Parathyroid adenoma (tissue), 2 donors: ENCODE measurements at regions not wholly inside any gene's neighbourhood (a gene's known extent, or its start where the extent isn't known, plus 50 kb on each side); places are given as distances from the start of the nearest gene placed in this dataset.

Experiments used
- H2AFZ ChIP-seq: fragments of 300-600 bp; sonication (generic); one replicate; pipeline ENCODE4 v1.7.0; 2017; ENCODE audit warnings: antibody characterized with exemption, mild to moderate bottlenecking
- H3K27ac ChIP-seq: fragments of 300-600 bp; sonication (generic); one replicate; pipeline ENCODE4 v1.7.0; 2017
- H3K27me3 ChIP-seq: fragments of 300-600 bp; sonication (generic); one replicate; pipeline ENCODE4 v1.7.0; 2017; ENCODE audit warnings: low read length; ENCODE audit not compliant: control insufficient read depth, insufficient read depth
- H3K36me3 ChIP-seq: fragments of 300-600 bp; sonication (generic); one replicate; pipeline ENCODE4 v1.7.0; 2017; ENCODE audit warnings: low read length; ENCODE audit not compliant: control insufficient read depth, insufficient read depth
- H3K4me1 ChIP-seq: fragments of 300-600 bp; sonication (generic); one replicate; pipeline ENCODE4 v1.7.0; 2017; ENCODE audit warnings: control low read depth
- H3K4me2 ChIP-seq: fragments of 300-600 bp; sonication (generic); one replicate; pipeline ENCODE4 v1.7.0; 2017; ENCODE audit warnings: low read length
- H3K4me3 ChIP-seq: fragments of 300-600 bp; sonication (generic); one replicate; pipeline ENCODE4 v1.7.0; 2017; ENCODE audit warnings: low read depth, low read length
- H3K79me2 ChIP-seq: fragments of 300-600 bp; sonication (generic); one replicate; pipeline ENCODE4 v1.7.0; 2017; ENCODE audit warnings: control low read depth
- H3K9ac ChIP-seq: fragments of 300-600 bp; sonication (generic); one replicate; pipeline ENCODE4 v1.7.0; 2017; ENCODE audit warnings: mild to moderate bottlenecking
- H3K9me3 ChIP-seq: fragments of 300-600 bp; sonication (generic); one replicate; pipeline ENCODE4 v1.7.0; 2017; ENCODE audit warnings: low read length; ENCODE audit not compliant: control insufficient read depth
- CTCF ChIP-seq: fragments of 300-600 bp; sonication (generic); IDR thresholded peaks from one replicate; pipeline ENCODE4 v1.7.0; 2017; ENCODE audit warnings: antibody characterized with exemption, mild to moderate bottlenecking
- donor health status: primary hyperparathyroidism.

GRCh38 chr15:38706956-38707355 is 142.3 kb upstream of the RASGRP1 start:
- Histone ChIP-seq H3K27me3 (no peaks in the 10 kb centered on the region), H2AFZ (no peak overlapping the region), H3K4me2 (no peak overlapping the region), H3K36me3 (no peaks in the 10 kb centered on the region), H3K27ac (no peak overlapping the region), H3K9me3 (no peaks in the 10 kb centered on the region), H3K79me2 (no peaks in the 10 kb centered on the region), H3K4me1 (no peaks in the 10 kb centered on the region), H3K9ac (no peak overlapping the region), H3K4me3 (no peak overlapping the region)
- no peak for TF ChIP-seq CTCF

- H3K79me2 ChIP-seq, result no peaks in the 10 kb centered on the region
- H2AFZ ChIP-seq, result no peak overlapping the region
- no peaks in the 10 kb centered on the region for H3K9me3 ChIP-seq
- H3K27me3 ChIP-seq, result no peaks in the 10 kb centered on the region
- H3K4me3 ChIP-seq, result no peak overlapping the region
- no peak overlapping the region for H3K27ac ChIP-seq
- H3K36me3 ChIP-seq, result no peaks in the 10 kb centered on the region
- peak; percentile 32 for TF ChIP-seq CTCF
- H3K4me2 ChIP-seq, result no peak overlapping the region
- no peak overlapping the region for H3K9ac ChIP-seq
- no peaks in the 10 kb centered on the region for H3K4me1 ChIP-seq
Observed at GRCh38 chr15:38707802-38708671, 143.4 kb upstream of the RASGRP1 start.

GRCh38 chr15:38708672-38709180 is 144.1 kb upstream of the RASGRP1 start:
- TF ChIP-seq CTCF, result no peak
- no peak overlapping the region for H3K4me3 ChIP-seq
- no peak overlapping the region for H3K27ac ChIP-seq
- no peak overlapping the region for H3K4me2 ChIP-seq
- H3K27me3 ChIP-seq, result no peaks in the 10 kb centered on the region
- H3K79me2 ChIP-seq, result no peaks in the 10 kb centered on the region
- no peaks in the 10 kb centered on the region for H3K9me3 ChIP-seq
- H3K4me1 ChIP-seq, result no peaks in the 10 kb centered on the region
- H2AFZ ChIP-seq, result no peak overlapping the region
- no peaks in the 10 kb centered on the region for H3K36me3 ChIP-seq
- no peak overlapping the region for H3K9ac ChIP-seq

GRCh38 chr15:38709196-38709595 is 144.6 kb upstream of the RASGRP1 start:
- Histone ChIP-seq H3K4me2 (no peak overlapping the region), H3K27ac (no peak overlapping the region), H3K9ac (no peak overlapping the region), H3K79me2 (no peaks in the 10 kb centered on the region), H3K36me3 (no peaks in the 10 kb centered on the region), H3K4me1 (no peaks in the 10 kb centered on the region), H3K27me3 (no peaks in the 10 kb centered on the region), H2AFZ (no peak overlapping the region), H3K4me3 (no peak overlapping the region), H3K9me3 (no peaks in the 10 kb centered on the region)
- no peak for TF ChIP-seq CTCF
